AG09309 (cell line): ENCODE measurements at regions not wholly inside any gene's neighbourhood (a gene's known extent, or its start where the extent isn't known, plus 50 kb on each side); places are given as distances from the start of the nearest gene placed in this dataset.

ENCODE experiments used
- DNase-seq: peaks from one replicate; pipeline ENCODE4 v3.0.0-alpha.2; 2010; ENCODE audit warnings: low read depth
- H3K4me3 ChIP-seq: 2 replicates; pipeline ENCODE4 v1.5.1; 2011; ENCODE audit warnings: mild to moderate bottlenecking, low read depth, low read length, moderate library complexity; ENCODE audit not compliant: control insufficient read depth
- CTCF ChIP-seq: IDR thresholded peaks from 2 replicates; pipeline ENCODE4 v1.5.1; 2011; ENCODE audit warnings: mild to moderate bottlenecking, low read depth, low read length, inconsistent platforms; ENCODE audit not compliant: insufficient read depth, control insufficient read depth; ENCODE audit errors: missing control alignments

- DNase-seq, result no peak
- no peak for TF ChIP-seq CTCF
Measured at GRCh38 chr12:20305470-20305869, 62.9 kb upstream of the PDE3A start.

GRCh38 chr12:20309504-20310148 is 58.7 kb upstream of the PDE3A start:
- TF ChIP-seq CTCF, result no peak
- no peak for DNase-seq
- no peak overlapping the region for H3K4me3 ChIP-seq

More at GRCh38 chr12:20305470-20305869, 62.9 kb upstream of the PDE3A start:
- no peak overlapping the region for H3K4me3 ChIP-seq

GRCh38 chr12:20314328-20314727 is 54.0 kb upstream of the PDE3A start:
- peak; percentile 68 for DNase-seq
- no peak overlapping the region for H3K4me3 ChIP-seq
- TF ChIP-seq CTCF, result no peak

GRCh38 chr12:20317554-20317953 is 50.8 kb upstream of the PDE3A start:
- no peak for TF ChIP-seq CTCF
- no peak for DNase-seq

More at GRCh38 chr12:20317554-20317953, 50.8 kb upstream of the PDE3A start:
- H3K4me3 ChIP-seq, result no peak overlapping the region
